HepG2 (cell line): ENCODE measurements at regions not wholly inside any gene's neighbourhood (a gene's known extent, or its start where the extent isn't known, plus 50 kb on each side); places are given as distances from the start of the nearest gene placed in this dataset.

Experiments
- ZNF180 ChIP-seq: sonication (generic); formaldehyde crosslinking; IDR thresholded peaks from 2 replicates; pipeline ENCODE4 v1.4.0; 2020; ENCODE audit warnings: low read depth, missing genetic modification reagents, borderline replicate concordance
- TF ChIP-seq, protein P1 (sequence below): sonication (generic); formaldehyde crosslinking; IDR thresholded peaks from 2 replicates; pipeline ENCODE4 v1.4.0; 2020; ENCODE audit warnings: missing genetic modification reagents, mild to moderate bottlenecking, borderline replicate concordance
- TF ChIP-seq, protein P2 (sequence below): sonication (generic); formaldehyde crosslinking; IDR thresholded peaks from 2 replicates; pipeline ENCODE4 v1.4.0; 2020; ENCODE audit warnings: mild to moderate bottlenecking, missing genetic modification reagents
- TF ChIP-seq, protein P3 (sequence below): sonication (generic); formaldehyde crosslinking; IDR thresholded peaks from 2 replicates; pipeline ENCODE4 v1.4.0; 2020; ENCODE audit warnings: mild to moderate bottlenecking, low read depth, missing genetic modification reagents
- TF ChIP-seq, protein P4 (sequence below): sonication (generic); formaldehyde crosslinking; IDR thresholded peaks from 2 replicates; pipeline ENCODE4 v1.4.0; 2020; ENCODE audit warnings: mild to moderate bottlenecking, missing genetic modification reagents

DNA sequence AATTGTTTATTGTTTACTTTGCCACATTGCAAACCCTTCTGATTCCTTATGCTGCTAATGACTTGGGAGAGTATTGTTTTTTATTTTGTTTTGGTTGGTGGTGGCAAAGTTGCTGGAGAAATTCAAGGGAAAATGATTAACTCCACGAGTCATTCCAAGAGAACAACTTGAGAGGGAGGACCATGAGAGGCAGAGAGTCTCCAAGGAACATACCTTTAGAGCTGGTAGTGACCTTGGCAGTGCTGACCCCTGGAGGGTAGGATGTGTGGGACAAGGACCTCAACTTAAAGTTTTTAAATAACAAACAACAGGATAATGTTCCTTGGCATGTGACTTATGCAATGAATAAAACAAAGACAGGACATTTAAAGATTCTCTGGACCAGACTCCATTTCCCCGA lies 139.7 kb downstream of the LRRC70 start (continued):
- TF ChIP-seq, protein P1, sequence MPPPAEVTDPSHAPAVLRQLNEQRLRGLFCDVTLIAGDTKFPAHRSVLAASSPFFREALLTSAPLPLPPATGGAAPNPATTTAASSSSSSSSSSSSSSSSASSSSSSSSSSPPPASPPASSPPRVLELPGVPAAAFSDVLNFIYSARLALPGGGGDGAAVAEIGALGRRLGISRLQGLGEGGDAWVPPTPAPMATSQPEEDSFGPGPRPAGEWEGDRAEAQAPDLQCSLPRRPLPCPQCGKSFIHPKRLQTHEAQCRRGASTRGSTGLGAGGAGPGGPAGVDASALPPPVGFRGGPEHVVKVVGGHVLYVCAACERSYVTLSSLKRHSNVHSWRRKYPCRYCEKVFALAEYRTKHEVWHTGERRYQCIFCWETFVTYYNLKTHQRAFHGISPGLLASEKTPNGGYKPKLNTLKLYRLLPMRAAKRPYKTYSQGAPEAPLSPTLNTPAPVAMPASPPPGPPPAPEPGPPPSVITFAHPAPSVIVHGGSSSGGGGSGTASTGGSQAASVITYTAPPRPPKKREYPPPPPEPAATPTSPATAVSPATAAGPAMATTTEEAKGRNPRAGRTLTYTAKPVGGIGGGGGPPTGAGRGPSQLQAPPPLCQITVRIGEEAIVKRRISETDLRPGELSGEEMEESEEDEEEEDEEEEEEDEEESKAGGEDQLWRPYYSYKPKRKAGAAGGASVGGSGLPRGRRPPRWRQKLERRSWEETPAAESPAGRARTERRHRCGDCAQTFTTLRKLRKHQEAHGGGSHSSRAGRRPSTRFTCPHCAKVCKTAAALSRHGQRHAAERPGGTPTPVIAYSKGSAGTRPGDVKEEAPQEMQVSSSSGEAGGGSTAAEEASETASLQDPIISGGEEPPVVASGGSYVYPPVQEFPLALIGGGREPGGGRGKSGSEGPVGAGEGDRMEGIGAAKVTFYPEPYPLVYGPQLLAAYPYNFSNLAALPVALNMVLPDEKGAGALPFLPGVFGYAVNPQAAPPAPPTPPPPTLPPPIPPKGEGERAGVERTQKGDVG (CRISPR knock-in tag), result no peak
- TF ChIP-seq, protein P2, sequence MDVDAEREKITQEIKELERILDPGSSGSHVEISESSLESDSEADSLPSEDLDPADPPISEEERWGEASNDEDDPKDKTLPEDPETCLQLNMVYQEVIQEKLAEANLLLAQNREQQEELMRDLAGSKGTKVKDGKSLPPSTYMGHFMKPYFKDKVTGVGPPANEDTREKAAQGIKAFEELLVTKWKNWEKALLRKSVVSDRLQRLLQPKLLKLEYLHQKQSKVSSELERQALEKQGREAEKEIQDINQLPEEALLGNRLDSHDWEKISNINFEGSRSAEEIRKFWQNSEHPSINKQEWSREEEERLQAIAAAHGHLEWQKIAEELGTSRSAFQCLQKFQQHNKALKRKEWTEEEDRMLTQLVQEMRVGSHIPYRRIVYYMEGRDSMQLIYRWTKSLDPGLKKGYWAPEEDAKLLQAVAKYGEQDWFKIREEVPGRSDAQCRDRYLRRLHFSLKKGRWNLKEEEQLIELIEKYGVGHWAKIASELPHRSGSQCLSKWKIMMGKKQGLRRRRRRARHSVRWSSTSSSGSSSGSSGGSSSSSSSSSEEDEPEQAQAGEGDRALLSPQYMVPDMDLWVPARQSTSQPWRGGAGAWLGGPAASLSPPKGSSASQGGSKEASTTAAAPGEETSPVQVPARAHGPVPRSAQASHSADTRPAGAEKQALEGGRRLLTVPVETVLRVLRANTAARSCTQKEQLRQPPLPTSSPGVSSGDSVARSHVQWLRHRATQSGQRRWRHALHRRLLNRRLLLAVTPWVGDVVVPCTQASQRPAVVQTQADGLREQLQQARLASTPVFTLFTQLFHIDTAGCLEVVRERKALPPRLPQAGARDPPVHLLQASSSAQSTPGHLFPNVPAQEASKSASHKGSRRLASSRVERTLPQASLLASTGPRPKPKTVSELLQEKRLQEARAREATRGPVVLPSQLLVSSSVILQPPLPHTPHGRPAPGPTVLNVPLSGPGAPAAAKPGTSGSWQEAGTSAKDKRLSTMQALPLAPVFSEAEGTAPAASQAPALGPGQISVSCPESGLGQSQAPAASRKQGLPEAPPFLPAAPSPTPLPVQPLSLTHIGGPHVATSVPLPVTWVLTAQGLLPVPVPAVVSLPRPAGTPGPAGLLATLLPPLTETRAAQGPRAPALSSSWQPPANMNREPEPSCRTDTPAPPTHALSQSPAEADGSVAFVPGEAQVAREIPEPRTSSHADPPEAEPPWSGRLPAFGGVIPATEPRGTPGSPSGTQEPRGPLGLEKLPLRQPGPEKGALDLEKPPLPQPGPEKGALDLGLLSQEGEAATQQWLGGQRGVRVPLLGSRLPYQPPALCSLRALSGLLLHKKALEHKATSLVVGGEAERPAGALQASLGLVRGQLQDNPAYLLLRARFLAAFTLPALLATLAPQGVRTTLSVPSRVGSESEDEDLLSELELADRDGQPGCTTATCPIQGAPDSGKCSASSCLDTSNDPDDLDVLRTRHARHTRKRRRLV, result no peak
- TF ChIP-seq, protein P3, sequence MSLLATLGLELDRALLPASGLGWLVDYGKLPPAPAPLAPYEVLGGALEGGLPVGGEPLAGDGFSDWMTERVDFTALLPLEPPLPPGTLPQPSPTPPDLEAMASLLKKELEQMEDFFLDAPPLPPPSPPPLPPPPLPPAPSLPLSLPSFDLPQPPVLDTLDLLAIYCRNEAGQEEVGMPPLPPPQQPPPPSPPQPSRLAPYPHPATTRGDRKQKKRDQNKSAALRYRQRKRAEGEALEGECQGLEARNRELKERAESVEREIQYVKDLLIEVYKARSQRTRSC (CRISPR knock-in tag), result no peak
- no peak for TF ChIP-seq ZNF180
- TF ChIP-seq, protein P4, sequence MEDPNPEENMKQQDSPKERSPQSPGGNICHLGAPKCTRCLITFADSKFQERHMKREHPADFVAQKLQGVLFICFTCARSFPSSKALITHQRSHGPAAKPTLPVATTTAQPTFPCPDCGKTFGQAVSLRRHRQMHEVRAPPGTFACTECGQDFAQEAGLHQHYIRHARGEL, result no peak
